SHP77 (cell line): ENCODE measurements at regions not wholly inside any gene's neighbourhood (a gene's known extent, or its start where the extent isn't known, plus 50 kb on each side); places are given as distances from the start of the nearest gene placed in this dataset.
"Not testable (repeated sequence)": the region's sequence is repeated elsewhere in the genome, so short reads cannot be mapped to it uniquely, and the experiment has no call there.

Experiments used
- DNase-seq, 2 experiments: peaks; one replicate each; lab custom pipeline; 2025; lab: John Stamatoyannopoulos, UW

GRCh38 chr9:105978336-105978735 is 284.0 kb downstream of the TMEM38B start:
- DNase-seq, result no peak

- no peak for DNase-seq
Measured at GRCh38 chr9:105978826-105979225, 284.5 kb downstream of the TMEM38B start.

- DNase-seq, result no peak
Measured at GRCh38 chr9:105979290-105979689, 284.9 kb downstream of the TMEM38B start.

GRCh38 chr9:105984714-105985113 is 290.4 kb downstream of the TMEM38B start:
- no peak for DNase-seq

DNA sequence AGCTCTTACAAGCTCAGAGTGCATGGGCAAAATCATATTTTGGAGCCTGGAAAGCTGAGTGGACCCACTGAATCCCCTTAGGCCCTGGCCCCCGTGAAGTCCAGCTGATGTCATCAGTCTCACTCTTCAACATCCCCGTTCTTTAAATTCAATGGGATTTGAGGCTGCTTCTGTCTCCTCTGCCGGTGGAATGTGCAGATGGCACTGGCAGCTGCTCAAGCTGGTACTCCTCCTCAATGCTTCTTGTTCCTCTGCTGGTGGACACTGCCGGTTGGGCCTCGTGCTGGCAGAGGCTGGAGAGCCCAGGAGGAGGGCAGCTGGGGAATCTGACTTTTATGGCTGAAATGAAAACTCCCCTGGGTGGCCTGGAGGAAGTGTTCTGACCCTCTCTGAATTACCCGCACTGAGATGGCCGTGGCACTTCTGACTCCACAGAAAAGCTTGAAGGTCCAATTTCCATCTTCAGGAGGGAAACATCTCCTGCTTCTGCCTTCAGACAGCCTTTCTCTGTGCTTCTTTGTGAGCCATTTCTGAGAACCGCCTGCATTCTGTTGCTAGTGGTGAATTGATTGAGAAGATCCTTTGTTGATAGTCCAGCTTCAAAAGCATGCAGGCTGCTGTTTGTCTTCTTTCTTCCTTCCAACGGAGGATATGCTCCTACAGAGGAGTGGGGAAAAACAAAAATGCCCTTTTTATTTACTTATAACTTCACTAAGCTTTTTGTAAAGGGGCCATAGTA is 298.9 kb downstream of the TMEM38B start:
- DNase-seq, result peak; percentile 78 to 89

- DNase-seq, result peak; percentile 61 to 75
Measured at GRCh38 chr9:105993921-105994715, 299.8 kb downstream of the TMEM38B start.

- peak; percentile 38 to 56 for DNase-seq
Measured at GRCh38 chr9:105994970-105995369, 300.6 kb downstream of the TMEM38B start.

DNA sequence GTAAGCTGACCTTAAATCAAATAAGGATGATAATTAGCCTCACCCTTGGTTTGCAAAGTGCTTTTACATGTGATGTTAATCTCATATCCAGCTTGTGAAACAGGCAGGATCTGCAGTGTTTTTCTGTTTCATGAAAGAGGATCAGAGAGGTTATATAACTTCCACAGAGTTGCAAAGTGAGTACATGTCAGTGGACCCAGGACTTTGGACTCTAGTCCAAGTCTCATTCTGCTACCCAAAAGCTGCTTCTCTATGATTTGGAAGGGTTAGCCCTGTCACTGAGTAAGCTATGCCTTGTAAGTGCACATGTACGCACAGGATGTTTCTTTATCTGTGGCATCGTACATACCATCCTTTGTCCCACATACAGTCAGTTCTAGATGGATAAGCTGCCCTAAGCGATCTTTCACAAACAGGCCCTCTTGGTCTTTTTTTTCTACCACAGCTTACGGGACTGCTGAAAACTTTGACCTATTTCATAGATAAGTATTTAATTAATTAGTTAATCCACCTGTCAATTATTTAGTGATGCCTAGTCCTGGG is 322.9 kb downstream of the TMEM38B start:
- DNase-seq, result no peak

DNA sequence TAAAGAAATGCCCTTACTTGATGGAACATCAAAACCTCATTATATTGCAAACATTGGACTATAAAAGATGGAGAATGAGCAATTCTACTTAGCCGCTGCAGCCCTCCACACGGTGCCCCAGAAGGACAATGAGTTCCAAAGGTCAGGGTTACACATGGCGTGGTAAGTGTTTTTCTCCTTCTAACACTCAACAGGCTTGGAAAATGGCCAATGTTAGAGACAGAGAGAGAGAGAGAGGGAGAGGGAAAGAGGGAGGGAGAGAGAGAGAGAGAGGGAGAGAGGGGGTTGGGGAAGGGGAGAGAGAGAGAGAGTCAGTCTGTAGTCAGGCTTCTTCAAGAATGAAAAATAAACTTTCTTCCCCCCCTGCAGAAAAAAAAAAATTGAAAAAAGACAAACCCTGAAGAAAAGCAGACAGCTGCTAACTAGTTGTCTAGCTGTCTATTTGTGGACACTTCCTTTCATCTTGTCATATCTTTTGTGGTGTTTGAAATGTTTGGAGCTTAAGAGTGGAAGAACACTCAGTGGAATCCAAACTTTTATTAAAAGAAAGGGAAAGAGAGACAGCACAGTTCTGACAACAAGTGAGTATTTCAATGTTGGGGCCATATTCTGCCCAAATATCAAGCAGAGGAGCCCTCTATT is 324.8 kb downstream of the TMEM38B start:
- DNase-seq, result peak; percentile 5 to 24

GRCh38 chr9:106019702-106020101 is 325.4 kb downstream of the TMEM38B start:
- DNase-seq, result no peak

GRCh38 chr9:106020186-106020585 is 325.8 kb downstream of the TMEM38B start:
- no peak for DNase-seq

GRCh38 chr9:106023455-106023854 is 329.1 kb downstream of the TMEM38B start:
- DNase-seq, result no peak

DNA sequence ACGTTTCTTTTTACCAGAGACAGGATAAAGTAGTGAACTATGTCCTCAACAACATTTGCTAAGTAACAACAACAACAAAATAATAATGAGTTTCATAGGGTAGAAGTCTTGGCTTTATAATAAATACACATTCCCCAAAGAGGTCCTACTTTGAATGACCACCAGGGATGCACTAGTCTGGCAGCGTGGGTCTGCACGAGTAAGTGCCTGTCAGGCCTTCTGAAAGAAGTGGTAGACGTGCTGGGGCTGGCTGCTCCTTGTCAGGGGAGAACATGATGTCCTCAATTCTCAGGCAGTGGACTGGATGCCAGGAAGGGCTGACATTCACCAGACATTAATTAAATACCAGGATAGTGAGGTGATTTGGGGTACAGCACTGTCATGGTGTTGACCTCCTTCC is 331.1 kb downstream of the TMEM38B start:
- DNase-seq, result no peak

DNA sequence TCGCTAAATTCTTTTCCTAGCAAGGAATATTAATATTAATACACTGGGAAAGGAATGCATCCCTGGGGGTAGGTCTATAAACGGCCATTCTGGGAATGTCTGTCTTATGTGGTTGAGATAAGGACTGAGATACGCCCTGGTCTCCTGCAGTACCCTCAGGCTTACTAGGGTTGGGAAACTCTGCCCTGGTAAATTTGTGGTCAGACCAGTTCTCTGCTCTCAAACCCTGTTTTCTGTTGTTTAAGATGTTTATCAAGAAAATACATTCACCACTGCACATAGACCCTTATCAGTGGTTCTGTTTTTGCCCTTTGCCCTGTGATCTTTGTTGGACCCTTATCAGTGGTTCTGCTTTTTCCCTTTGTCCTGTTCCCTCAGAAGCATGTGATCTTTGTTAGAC is 335.8 kb downstream of the TMEM38B start:
- not testable (repeated sequence) for DNase-seq

GRCh38 chr9:106032978-106033377 is 338.6 kb downstream of the TMEM38B start:
- no peak for DNase-seq

DNA sequence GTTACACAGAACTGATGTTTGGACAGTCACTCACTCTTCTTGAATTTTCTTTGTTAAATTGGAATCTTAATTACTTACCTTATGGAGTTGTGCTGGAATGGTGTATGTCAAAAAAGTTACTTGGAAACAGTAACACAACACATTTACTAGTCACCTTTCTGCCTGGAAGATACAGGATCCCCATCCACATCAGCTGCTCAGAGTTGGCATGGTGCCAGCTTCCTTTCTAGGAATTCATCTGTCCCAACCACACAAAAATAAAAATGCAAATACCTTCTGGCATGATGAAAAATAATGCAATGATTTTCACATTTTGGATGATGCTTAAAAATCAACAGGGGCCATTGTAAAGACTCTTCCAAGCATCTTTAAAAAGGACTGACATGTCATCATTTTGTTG is 341.5 kb downstream of the TMEM38B start:
- DNase-seq, result no peak

DNA sequence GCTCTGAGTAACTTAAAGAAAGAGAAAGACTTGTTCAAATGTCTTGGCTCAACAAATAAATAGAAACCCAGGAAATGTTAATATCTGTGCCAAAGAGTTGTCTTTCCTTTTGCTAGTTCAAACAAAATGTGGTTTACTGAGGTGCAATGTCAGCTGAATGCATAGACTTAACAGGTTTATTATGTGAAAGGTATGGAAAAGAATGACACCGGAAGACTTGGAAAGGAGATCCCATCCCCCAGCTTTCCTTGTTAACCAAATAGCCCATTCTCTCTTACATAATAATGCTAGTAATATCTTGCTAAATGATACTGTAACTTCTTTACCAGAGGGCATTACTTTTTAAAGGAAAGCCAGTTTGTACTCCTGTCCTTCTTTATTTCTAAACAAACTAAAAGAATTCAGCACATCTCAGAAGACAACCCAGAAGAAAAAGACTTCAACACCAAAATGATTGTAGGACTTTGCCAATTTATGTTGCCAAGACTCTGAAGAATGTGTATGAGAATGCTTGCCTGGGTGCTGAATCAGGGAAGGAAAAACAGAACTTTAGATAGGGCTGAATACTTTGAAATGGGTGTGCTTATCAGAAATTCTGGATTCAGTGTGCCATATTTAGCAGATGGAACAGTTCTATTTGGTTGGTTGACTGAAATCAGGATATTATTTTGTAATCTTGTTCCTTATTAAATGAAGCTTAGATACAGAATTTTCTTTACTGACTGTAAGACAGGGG is 344.1 kb downstream of the TMEM38B start:
- no peak for DNase-seq

DNA sequence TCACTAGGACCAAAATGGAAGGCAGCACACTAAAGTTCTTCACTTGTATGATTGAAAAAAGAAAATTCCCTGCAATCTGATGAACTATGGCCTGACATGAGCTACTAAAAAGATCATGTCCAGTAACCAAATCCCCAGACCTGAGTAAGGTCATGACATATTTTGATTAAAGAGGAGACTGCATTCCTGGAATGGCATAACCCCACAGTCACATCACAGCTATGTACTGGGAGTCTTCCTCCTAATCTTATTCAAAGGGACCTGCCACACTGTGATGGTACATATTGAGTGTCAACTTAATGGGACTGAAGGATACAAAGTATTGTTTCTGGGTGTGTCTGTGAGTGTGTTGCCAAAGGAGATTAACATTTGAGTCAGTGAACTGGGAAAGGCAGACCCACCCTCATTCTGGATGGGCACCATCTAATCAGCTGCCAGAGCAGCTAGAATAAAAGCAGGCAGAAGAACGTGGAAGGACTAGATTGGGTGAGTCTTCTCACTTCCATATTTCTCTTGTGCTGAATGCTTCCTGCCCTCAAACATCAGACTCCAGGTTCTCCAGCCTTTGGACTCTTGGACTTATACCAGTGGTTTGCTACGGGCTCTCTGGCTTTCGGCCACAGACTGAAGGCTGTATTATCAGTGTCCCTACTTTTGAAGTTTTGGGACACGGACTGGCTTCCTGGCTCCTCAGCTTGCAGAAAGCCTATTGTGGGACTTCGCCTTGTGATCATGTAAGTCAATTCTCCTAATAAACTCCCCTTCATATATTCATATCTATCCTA is 345.0 kb downstream of the TMEM38B start:
- DNase-seq, result no peak

- not testable (repeated sequence) for DNase-seq
Measured at GRCh38 chr9:106041920-106042319, 347.6 kb downstream of the TMEM38B start.

GRCh38 chr9:106051545-106051944 is 357.2 kb downstream of the TMEM38B start:
- no peak for DNase-seq

DNA sequence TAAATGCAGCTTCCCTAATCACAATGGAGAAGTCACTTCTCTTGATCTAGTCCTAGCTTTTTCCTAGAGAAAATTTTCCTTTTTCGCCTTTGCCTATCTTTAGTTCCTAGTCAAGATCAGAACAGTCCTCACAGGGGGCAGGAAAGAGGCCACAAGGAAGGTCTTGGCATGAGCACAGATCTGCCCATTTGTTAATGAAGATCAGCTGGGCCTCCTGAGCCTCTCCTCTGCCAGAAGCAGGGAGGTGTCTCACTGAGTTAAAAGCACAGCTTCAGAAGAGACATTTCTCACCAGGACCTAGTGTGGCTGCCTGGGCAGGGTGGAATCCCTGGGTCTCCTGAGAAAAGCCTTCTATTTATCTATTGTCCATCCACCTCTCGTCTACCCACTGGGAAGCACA is 357.8 kb downstream of the TMEM38B start:
- no peak for DNase-seq
